NCI-H510A (cell line): ENCODE measurements at regions not wholly inside any gene's neighbourhood (a gene's known extent, or its start where the extent isn't known, plus 50 kb on each side); places are given as distances from the start of the nearest gene placed in this dataset.

Source experiments
- DNase-seq: peaks from one replicate; lab custom pipeline; 2025; lab: John Stamatoyannopoulos, UW

GRCh38 chr11:111194860-111195568, 50.5 kb upstream of the POU2AF2 start:
- DNase-seq: no peak

- no peak for DNase-seq
Observed at GRCh38 chr11:111193924-111194490, 51.5 kb upstream of the POU2AF2 start.

DNA sequence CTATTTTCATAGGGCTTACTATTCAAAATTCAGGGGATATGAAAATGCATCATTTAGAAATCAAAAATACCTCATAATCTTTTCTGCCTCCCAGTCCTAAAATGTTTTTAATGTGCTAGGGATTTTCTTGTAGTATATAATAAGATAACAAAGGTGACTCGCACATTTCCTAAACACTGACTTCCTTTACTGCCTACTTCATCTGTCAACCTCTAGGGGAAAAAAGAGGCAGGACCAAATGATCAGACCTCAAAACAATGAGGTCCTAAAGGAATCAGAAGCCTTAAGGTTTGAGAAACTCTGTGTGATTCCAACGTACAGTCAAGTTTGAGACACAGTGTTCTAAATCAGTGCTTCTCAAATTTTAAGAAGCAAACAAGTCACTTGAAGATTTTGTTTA, 56.1 kb upstream of the POU2AF2 start:
- DNase-seq: no peak

DNA sequence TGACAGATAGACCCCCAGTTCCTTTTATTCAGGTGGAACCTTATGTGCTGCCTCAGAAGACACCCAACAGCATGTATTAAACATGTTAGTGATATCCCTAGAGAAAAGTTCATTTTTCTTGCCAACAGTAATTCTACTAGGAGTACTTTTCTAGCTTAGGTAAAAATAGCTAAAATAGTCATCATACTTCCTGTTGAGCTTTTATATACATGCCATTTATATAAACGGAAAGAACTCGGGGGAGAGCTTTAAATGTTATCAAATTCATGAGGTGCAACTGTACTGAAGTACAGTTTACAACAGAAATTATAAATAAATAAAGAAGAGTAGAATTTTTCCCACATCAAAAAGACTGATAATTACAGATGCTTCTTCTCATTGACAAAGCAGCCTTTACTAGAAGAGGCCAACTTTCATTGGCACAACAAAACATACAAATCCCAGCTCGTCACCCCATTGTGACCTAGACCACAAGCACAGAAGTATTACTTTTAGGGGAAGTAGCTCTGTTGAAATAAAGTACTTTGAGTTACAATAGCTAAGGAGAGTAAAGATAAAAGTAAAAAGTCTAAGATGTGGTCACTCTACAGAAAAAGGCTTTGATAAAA, 59.1 kb upstream of the POU2AF2 start:
- no peak for DNase-seq

GRCh38 chr11:111185266-111185665, 60.3 kb upstream of the POU2AF2 start:
- DNase-seq: no peak

- DNase-seq: no peak
Observed at GRCh38 chr11:111183706-111184105, 61.8 kb upstream of the POU2AF2 start.

DNA sequence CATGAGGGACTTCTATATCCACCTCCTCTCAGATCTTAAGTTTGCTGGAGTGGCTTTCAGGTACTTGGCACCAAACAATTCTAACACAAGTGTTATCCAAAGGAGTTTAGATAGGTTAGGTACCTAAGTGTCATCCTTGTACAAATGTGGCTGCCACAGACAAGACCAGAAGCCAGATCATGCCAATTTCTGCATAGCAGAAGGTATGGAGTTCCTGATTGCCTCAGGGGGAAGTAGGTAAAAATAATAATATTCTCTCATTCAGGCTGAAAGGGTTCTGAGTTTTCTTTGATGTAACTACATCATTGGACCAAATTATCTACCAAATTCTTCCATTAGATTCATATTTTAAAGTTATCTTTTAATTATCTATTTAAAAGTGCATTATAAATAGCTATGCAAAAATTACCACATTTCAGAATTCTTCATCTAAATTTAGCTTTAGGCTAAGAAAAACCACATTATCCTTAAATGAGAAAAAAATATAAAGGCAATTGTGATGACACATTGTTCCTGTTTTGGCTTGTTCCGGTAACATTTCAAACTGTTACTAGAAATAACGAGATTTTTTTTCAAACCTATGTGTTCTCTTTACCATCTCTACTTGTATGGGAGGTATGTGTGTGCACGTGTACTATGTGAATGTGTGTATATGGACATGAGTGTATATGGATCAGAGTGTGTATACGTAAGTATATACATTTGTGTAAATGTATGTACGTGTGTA, 66.2 kb upstream of the POU2AF2 start:
- DNase-seq: no peak

DNA sequence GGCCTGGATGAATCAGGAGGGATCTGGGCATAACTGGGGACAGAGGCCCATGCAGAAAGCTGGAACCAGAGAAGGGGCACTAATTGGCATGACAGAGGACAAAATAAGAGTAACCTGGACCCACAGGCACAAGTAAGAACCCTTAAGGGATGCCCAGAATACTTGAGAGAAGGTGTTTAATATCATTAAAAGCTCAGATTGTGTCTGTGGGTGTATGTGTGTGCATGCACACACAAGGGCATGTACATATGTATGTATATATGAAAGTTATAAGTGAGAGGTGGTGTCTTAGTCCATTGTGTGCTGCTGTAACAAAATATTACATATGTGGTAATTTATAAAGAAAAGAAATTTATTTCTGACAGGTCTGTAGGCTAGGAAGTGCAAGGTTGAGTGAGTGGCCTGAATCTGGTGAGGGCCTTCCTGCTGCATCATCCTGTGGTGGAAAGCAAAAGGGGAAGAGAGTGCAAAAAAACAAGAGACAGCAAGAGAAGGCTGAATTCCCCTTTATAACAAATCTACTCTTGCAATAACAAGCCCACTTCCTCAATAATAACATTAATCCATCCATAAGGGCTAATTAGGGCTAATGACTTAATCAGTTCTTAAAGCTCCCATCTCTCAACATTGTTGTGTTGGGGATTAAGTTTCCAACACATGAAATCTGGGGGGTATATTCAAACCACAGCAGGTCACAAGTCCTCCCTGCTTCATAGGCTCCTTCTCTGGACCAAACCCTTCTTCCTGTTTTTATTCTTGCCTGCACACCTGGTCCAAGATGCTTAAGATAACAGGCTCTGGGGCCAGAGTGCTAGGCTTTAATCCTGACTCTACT, 68.3 kb upstream of the POU2AF2 start:
- DNase-seq: no peak

- DNase-seq: no peak
Observed at GRCh38 chr11:111176603-111177002, 68.9 kb upstream of the POU2AF2 start.

DNA sequence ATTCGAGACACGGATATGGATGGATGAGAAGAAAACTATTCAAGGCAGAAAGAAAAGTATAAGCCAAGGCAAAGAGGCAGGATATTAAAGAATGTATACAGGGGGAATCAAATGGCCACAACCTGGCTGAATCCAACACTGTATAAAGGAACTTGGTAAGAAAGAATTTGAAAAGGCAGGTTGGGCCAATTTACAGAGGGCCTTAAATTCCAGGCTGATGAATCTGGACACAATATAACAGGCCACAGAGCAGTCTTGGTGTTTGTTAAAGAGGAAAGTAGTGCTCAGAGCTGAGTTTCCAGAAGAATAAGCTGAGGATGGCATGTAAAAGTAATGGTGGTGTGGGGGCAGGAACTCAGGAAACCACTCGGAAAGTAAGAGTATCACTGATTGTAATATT, 72.3 kb upstream of the POU2AF2 start:
- no peak for DNase-seq

GRCh38 chr11:111172321-111172862, 73.1 kb upstream of the POU2AF2 start:
- no peak for DNase-seq

DNA sequence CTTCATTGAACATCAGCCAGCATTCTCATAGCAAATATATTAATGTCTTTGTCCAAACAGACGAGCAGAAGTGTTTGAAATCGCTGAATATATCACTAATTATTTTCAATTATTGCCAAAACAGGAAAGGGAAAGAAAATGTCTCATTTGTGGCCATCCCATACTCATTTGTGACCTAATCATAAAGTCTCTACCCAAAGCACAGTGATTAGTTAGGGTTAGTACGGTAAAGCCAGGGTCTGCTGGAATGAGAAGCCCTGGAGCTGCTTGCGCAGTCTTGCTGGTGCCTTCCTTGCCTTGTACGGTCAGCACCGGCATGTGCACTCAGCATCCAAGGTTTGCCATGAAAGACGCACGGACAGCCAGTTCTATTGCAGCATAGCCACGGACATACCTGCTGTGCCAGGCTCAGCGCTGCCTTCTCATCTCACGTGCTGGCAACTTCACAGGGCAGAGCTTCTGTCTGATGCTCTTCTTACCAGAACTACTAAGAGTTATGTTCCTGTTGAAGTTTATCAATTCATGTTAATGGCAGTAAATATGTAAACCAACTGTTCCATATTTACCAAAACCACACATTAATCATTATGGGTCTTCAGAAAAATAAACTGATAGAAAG, 74.7 kb upstream of the POU2AF2 start:
- DNase-seq: no peak

GRCh38 chr11:111169367-111169766, 76.2 kb upstream of the POU2AF2 start:
- no peak for DNase-seq

DNA sequence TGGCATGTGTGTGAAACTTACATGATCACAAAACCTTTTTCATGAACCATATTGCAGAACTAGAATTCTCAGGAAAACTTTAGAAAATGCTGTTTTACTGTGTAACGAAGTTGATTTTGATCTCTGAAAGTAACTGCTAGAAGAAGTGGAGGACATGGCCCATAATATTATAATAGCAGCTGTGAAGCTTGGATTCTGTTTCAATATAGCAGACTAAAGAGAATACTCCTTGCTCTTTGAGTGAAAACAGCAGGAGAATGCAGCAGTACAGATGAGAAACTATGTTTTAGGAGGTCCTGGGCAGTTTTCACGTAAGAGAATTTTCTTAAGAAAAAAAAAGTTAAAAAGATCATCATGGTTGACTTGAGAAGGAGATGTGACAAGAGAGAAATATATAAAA, 76.7 kb upstream of the POU2AF2 start:
- no peak for DNase-seq

DNA sequence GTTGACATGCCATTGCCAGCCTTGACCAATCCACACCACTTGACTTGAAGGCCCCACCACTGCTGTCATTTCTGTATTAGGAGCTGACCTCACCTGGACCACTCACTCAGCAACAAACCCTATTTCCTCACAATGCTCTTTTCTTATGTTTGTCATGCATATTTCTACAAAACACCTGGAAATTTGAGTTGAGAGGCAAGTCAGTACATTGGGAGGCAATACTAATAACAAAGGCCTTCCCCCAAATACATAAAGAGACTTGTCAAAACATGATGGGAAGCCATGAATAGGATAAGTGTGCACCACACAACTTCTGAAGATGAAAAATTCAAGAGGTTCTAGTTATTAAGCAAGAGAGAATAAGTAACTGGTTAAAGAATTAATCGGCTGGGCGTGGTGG, 77.9 kb upstream of the POU2AF2 start:
- no peak for DNase-seq

- DNase-seq: no peak
Observed at GRCh38 chr11:111166598-111166997, 78.9 kb upstream of the POU2AF2 start.

DNA sequence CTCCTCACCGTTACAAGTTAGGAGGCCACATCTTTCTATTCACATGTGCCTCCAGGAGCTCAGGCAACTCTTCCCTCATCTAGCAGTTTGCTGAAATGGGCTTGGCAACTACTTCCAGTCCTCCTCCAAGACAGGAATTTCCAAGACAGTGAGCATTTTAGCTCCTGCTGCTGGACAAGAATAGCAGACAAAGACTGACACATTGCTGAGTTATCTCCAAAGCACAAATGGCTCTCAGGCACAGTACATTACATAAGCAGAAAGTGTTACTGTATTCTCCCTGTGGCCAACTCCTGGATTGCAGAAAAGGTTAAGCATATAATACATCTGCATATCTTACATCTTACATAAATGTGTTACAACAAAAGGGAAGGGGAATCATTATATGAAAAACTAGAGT, 83.2 kb upstream of the POU2AF2 start:
- DNase-seq: no peak

GRCh38 chr11:111157571-111157970, 88.0 kb upstream of the POU2AF2 start:
- DNase-seq: no peak

DNA sequence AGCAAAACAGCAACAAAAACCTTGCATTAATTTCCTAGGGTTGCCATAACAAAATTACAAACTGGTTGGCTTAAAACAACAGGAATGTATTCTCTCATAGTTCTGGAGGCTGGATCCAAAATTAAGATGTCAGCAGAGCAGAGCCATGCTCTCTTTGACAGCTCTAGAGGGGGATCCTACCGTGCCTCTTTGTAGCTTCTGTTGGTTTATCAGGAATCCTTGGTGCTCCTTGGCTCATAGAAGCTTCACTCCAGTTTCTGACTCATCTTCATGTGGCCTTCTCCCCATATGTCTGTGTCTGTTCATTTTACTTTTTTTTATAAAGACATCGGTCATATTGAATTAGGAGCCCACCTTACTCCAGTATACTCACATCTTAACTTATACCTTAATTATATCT, 90.5 kb upstream of the POU2AF2 start:
- DNase-seq: no peak

DNA sequence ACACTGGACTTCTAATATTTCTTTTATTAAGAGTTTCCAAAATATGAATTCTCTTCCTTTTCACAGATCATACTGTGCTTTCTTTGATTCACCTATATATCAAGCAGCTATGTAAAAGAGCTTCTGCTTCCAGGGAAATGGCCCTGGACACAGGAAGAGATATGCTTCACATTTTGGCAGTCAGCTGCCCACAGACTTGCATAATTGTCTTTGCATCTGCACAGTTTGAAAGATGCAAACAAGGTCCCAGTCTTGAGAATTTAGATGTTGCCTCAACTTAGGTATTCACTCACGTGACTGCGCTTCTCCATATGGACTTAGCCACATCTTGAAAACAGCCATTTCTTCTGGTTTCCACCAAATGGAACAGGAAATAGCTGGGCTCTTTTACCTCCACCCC, 92.3 kb upstream of the POU2AF2 start:
- DNase-seq: no peak

DNA sequence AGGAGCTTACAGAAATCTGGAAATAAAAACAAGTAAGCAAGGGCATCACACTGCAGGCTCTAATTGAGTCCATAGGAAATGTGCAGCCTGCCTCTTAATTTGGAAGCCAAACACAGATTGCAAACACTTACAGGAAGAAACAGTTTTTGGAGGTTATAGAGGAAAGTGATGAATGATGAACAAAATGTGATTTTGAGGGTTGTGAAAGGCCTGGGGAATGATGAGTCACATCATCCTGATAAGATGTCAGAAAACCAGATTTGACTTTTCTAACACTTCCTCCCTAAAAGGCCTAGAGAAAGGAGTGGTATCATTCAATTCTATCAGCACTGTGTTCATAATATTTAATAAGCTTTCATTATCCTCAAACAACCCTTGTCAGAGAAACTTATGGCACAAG, 96.6 kb upstream of the POU2AF2 start:
- no peak for DNase-seq
